Sigmoid colon (tissue), 4 donors: ENCODE measurements at regions not wholly inside any gene's neighbourhood (a gene's known extent, or its start where the extent isn't known, plus 50 kb on each side); places are given as distances from the start of the nearest gene placed in this dataset.

ENCODE experiments used
- CTCF ChIP-seq, 4 experiments: fragments of 450-650 bp in 3 of 4; fragments of 200-600 bp in 1 of 4; IDR thresholded peaks; one replicate each; pipeline ENCODE4 v1.5.1; 2016 to 2019; ENCODE audit warnings: antibody characterized with exemption in 4 of 4, mild to moderate bottlenecking in 3 of 4, moderate library complexity in 2 of 4
- EP300 ChIP-seq, 4 donors: sonication (generic); formaldehyde crosslinking; IDR thresholded peaks; one replicate each; pipeline ENCODE4 v1.6.1; 2017; ENCODE audit warnings: antibody characterized with exemption in 4 of 4
- POLR2A ChIP-seq, 2 donors: fragments of 450-650 bp; IDR thresholded peaks; one replicate each; pipeline ENCODE4 v1.6.1; 2016; ENCODE audit warnings: antibody characterized with exemption in 2 of 2, mild to moderate bottlenecking in 2 of 2, moderate library complexity in 2 of 2
- POLR2AphosphoS5 ChIP-seq, 4 donors: sonication (generic); formaldehyde crosslinking; IDR thresholded peaks; one replicate each; pipeline ENCODE4 v1.6.1; 2017; ENCODE audit warnings: antibody characterized with exemption in 4 of 4

GRCh38 chr5:74310386-74310785, 330.1 kb downstream of the ENC1 start:
- TF ChIP-seq EP300 (IDR thresholded peaks at IDR 0.05) (no peak), CTCF (IDR thresholded peaks at IDR 0.05) (no peak), POLR2A (IDR thresholded peaks at IDR 0.05) (no peak), POLR2AphosphoS5 (IDR thresholded peaks at IDR 0.05) (no peak)
